ENCODE measurements at regions not wholly inside any gene's neighbourhood (a gene's known extent, or its start where the extent isn't known, plus 50 kb on each side); places are given as distances from the start of the nearest gene placed in this dataset.
"Not testable (repeated sequence)": the region's sequence is repeated elsewhere in the genome, so short reads cannot be mapped to it uniquely, and the experiment has no call there.

DNA sequence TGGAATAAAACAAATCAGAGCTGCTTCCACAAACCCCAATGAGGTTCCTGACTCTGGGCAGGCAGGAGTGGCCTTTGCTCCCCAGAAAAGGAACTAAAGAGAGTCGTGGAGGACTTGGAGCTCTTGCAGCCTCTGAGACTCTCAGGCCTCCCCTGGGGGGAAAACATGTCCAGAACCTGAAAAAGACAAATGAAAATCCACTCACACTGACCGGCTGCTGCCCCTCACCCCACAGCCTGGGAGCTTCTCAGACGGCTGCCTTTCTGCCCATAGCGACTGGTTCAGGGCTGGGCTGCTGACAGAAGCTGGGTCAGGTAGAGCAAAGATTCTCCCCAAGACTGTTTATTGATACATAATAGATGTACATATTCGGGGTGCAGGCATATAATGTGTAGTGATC is 356.0 kb downstream of the ADGRD1 start:
- FAIRE-seq (no peak), DNase-seq (ENCODE audit: insufficient read length) (no peak)

DNA sequence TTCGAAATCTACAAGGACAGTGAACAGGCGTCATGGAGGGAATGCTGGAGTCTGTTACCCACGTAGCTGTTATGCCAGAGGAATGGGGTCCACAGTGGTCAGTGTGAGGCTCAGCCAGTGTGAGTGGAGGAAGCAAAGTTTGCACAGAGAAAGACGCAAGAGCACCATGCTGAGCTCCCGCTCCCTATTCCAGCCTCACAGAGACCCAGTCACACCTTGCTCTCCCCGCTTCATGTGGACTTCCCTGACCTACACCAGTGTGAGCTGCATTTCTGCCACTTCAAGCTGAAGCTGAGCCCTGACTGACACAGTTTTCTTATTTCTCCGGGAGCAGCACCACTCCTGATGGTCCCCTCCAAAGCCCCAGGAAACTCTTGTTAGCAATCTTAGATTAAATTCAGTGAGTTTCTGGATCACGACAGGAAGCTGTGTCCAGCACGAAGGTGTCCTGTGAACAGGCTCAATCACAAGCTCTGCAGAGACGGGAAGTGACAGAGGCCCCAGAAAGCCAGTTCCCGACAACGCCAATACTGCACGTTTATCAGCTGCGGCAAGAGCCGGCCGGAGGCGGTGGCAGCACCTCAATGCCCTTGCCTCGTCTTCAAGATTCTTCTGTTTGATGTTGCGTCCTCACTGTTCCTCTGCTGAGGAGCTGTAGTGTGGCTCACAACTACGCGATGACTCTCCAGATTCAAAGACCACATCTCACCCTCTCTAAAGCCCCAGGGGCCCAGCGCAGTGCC is 356.7 kb downstream of the ADGRD1 start:
- not testable (repeated sequence) for FAIRE-seq; DNase-seq (ENCODE audit: insufficient read length)

More for the DNA sequence above, 356.0 kb downstream of the ADGRD1 start:
- TF ChIP-seq POLR2AphosphoS5 (IDR thresholded peaks at IDR 0.05; ENCODE audit: low read depth, low read length) (no peak), POLR2A (IDR thresholded peaks at IDR 0.05; ENCODE audit: low read depth, low read length) (no peak), TAF1 (IDR thresholded peaks at IDR 0.05; ENCODE audit: borderline replicate concordance, low read depth, low read length) (no peak)

DNA sequence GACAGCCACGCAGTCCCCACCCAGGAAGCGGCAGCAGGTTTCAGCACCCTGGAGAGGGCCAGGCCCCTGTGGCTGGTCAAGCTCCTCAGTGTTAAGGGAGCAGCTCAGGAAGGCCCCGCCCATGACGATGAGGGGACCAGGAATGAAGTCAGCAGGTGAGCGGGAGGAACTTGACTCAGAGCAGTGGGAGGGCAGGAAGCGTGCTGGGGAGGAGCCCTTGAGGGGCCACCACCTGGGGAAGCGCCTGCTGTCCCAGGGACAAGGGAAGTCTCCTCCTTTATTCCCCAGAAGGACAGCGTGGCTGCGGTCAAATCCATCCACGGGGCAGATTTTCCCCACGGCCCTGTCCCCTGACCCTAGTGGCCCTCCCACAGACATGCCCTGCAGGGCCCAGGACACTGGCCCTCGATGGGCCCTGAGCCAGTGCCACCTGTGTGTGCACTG is 357.6 kb downstream of the ADGRD1 start:
- not testable (repeated sequence) for FAIRE-seq; DNase-seq (ENCODE audit: insufficient read length)

DNA sequence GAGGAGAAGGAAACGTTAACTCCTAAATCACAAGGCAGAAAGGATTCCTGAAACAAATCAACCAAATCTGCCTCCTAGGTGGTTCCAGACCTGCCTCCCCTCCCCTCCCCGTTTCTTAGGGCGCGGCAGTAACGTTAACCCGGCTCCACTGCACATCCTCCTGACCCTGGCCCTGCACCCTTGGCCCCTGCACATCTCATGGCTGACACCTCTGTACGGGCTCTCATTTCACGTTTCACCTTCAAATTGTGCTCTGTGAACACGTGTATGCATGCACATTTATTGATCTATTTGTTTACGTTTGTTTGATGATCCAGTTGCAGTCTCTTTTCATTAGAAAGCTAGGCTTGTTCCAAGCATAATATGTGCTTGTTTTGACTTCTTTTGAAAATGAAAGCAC is 358.1 kb downstream of the ADGRD1 start:
- FAIRE-seq (no peak), DNase-seq (ENCODE audit: insufficient read length) (no peak)
- no peak for TF ChIP-seq POLR2AphosphoS5 (IDR thresholded peaks at IDR 0.05; ENCODE audit: low read depth, low read length)

DNA sequence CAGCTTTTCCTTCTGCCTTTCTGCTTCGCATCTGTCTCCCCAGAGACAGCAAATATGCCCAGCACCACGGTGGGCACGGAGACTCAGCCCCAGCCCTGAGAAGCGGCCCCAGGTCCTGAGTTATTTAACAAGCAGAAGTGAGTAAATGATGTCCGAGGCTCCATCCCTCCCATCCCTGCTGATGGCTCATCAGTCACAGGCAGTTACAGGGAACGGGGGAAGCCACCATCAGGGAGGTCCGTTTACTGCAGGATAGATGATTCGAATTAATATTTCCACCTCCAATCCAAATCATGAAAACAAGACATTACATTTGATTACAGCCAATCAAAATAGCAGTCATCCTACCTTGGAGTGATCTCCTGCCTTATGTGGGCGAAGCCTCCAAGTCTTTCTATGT is 358.7 kb downstream of the ADGRD1 start:
- FAIRE-seq = peak; percentile 48
- not testable (repeated sequence) for DNase-seq (ENCODE audit: insufficient read length)

DNA sequence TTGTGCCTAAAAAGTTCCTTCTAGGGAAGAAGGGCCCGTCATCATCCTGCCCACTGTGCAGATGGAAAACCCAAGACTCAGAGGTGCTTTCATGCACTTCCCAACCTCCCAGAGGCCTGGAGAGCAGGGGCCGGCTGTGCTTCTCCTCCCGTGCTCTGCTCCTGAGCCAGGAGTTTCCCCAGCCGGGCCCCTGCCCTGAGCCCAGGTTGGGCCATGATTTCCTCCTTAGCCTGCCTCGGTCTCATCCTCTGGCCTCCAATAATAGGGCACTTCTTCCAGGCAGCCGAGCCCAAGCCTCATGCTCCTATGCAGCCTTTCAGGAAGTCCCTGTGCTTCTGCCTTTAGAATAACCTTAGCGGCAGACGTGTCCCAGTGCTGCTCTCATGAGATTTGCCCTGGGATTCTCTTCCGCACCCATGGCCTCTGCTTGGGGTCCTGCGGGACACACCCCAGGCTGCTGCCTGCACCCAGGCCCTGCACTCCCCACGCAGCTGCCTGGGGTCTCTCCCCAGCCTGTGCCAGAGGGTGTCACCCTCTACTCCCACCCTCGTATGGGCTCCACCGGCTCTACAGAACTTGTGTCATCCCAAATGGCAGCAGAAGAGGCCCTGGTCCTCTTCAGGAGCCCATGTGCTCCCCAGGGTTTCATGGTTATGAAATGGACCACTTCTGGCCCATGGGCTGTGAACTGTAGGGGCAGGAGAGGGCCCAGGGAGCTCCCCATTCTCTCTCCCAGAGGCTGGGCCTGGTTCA is 359.3 kb downstream of the ADGRD1 start:
- TF ChIP-seq TAF1 (IDR thresholded peaks at IDR 0.05; ENCODE audit: borderline replicate concordance, low read depth, low read length) = no peak
- TF ChIP-seq POLR2A (IDR thresholded peaks at IDR 0.05; ENCODE audit: low read depth, low read length) = no peak
- TF ChIP-seq POLR2AphosphoS5 (IDR thresholded peaks at IDR 0.05; ENCODE audit: low read depth, low read length) = no peak
- no peak for DNase-seq (ENCODE audit: insufficient read length)
- no peak for FAIRE-seq

DNA sequence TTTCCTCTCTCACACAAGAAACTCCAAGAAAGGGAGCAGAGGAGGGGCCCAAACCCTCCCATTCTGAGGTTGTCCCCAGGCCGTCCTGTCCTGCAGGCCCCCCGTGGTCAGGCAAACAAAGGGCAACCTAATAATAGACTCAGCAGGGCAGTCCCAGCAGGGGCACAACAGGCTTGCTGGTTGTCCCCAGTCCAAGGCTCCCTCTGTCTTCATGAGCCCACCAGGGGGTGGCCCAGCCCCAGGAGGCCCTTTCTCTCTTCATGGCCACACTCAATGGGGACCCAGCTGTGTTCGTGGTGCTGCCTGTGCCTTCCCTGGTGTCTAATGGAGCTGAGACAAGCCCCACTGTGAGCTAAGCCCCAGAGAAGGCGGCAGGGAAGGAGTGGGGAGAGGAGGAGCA is 359.9 kb downstream of the ADGRD1 start:
- FAIRE-seq = no peak
- no peak for TF ChIP-seq POLR2AphosphoS5 (IDR thresholded peaks at IDR 0.05; ENCODE audit: low read depth, low read length)
- no peak for DNase-seq (ENCODE audit: insufficient read length)

DNA sequence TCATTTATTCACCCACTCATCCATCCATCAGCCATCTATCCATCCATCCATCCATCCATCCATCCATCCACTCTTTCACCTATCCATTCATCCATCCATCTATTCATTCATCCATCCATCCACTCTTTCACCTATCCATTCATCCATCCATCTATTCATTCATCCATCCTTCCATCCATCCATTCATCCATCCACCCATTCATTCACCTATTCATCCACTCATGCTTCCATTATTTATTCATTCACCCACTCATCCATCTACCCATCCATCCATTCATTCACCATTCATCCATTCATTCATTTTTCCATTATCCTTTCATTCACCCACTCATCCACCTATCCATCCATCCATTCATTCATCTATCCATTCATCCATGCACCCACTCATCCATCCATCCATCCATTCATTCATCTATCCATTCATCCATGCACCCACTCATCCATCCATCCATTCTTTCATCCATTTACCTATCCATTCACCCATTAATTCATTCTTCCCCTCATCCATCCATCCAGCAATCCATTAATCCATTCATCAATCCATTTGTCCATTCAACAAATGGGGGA is 360.9 kb downstream of the ADGRD1 start:
- FAIRE-seq = no peak
- TF ChIP-seq POLR2A (IDR thresholded peaks at IDR 0.05; ENCODE audit: low read depth, low read length) (no peak), POLR2AphosphoS5 (IDR thresholded peaks at IDR 0.05; ENCODE audit: low read depth, low read length) (no peak)
- no peak for DNase-seq (ENCODE audit: insufficient read length)

DNA sequence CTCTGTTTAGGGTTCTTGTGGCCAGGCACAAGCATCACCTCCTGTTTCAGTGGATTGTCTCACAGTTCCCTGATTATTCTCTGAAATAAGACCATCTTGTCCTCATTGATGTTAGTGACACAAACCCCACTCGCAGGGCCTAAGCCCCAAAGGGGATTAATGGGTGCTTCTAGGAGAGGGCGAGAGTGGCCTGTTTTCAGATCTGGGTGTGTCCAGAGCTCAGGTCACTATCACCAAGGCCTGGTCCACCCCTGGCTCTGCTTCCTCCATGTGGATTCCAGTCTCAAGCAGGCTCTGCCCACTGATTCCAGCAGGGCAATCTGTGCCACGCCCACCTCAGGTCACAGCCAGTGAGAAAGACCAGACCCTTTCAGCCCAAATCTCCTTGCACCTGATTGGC is 361.9 kb downstream of the ADGRD1 start:
- no peak for TF ChIP-seq TAF1 (IDR thresholded peaks at IDR 0.05; ENCODE audit: borderline replicate concordance, low read depth, low read length)
- no peak for TF ChIP-seq POLR2AphosphoS5 (IDR thresholded peaks at IDR 0.05; ENCODE audit: low read depth, low read length)
- TF ChIP-seq POLR2A (IDR thresholded peaks at IDR 0.05; ENCODE audit: low read depth, low read length) = no peak
- FAIRE-seq = no peak
- DNase-seq (ENCODE audit: insufficient read length) = no peak

DNA sequence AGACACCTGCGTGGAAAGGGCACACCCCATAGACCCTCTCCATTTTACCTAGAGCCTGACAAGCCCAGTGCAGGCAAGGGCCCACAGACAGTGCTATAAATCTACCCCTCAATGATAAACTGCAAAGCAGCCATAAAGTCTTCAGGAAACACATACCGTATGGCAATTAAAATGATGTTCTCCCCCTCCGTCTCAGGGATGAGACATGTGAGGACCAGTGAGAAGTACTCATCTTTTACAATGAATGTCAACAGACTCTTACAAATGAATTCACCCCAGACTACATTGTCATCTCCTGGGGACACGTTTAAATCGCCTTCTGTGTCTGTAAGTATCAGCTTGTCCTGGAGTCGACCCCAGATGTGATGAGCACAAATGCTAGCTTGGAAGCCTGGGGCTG is 362.7 kb downstream of the ADGRD1 start:
- FAIRE-seq (no peak), DNase-seq (ENCODE audit: insufficient read length) (no peak)
- TF ChIP-seq POLR2AphosphoS5 (IDR thresholded peaks at IDR 0.05; ENCODE audit: low read depth, low read length) = no peak
- TF ChIP-seq POLR2A (IDR thresholded peaks at IDR 0.05; ENCODE audit: low read depth, low read length) = no peak
- no peak for TF ChIP-seq TAF1 (IDR thresholded peaks at IDR 0.05; ENCODE audit: borderline replicate concordance, low read depth, low read length)

DNA sequence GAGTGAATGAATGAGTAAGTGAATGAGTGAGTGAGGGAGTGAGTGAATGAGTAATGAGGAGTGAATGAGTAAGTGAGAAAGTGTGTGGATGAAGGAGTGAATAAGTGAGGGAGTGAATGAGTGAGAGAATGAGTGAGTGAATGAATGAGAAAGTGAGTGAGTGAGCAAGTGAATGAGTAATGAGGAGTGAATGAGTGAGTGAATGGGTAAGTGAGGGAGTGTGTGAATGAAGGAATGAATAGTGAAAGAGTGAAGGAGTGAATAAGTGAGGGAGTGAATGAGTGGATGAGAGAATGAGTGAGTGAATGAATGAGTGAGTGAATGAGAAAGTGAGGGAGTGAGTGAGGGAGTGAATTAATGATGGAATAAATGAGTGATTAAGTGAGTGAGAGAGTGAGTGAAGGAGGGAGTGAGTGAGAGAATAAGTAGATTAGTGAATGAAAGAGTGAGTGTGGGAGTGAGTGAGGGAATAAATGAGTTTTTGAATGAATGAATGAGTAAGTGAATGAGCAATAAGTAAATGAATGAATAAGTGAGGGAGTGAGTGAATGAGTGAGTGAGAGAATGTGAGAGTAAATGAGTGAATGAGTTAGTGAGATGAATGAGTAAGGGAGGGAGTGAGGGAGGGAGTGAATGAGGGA is 364.5 kb downstream of the ADGRD1 start:
- DNase-seq (ENCODE audit: insufficient read length) (no peak), FAIRE-seq (no peak)
- TF ChIP-seq POLR2AphosphoS5 (IDR thresholded peaks at IDR 0.05; ENCODE audit: low read depth, low read length) (no peak), POLR2A (IDR thresholded peaks at IDR 0.05; ENCODE audit: low read depth, low read length) (no peak), TAF1 (IDR thresholded peaks at IDR 0.05; ENCODE audit: borderline replicate concordance, low read depth, low read length) (no peak)

DNA sequence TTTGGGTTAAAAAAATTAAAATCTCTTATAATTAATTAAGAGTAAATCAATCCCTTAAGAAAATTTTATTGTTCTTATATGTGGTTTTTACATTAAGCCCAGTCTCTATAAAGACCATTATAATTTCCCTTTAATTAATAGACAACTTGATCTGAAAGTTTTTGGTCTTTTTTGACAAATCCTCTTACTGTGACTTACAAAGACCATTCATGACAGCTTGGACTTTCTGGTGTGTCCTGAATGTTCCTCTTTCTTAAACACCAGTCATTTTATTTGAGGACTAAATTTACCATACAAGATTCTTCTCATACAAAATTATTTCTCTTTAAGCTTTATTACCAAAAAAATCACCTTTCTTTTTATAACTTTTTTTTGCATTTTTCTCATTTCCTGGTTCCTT is 368.3 kb downstream of the ADGRD1 start:
- no peak for FAIRE-seq
- TF ChIP-seq POLR2A (IDR thresholded peaks at IDR 0.05; ENCODE audit: low read depth, low read length) (no peak), POLR2AphosphoS5 (IDR thresholded peaks at IDR 0.05; ENCODE audit: low read depth, low read length) (no peak)
- no peak for DNase-seq (ENCODE audit: insufficient read length)

DNA sequence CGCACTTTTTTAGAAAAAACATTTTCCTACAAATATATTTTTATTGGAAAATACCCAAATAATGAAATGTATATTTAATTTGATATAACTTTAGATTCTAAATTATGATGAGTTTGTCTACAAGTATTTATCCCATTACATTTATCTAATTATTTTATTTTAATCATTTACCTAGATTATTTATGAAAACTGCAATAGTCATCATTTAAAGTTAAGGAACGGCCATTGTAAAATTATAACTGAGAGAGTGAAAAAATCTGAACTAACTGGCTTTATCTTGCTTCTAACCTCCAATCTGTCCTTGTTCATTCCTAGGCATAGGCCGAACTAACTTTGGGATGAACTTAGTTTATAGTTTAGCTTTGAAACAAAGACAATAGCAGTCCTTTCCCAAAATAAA is 368.8 kb downstream of the ADGRD1 start:
- DNase-seq (ENCODE audit: insufficient read length); FAIRE-seq: not testable (repeated sequence)

All from GM12892 (cell line).